ENCODE measurements at regions not wholly inside any gene's neighbourhood (a gene's known extent, or its start where the extent isn't known, plus 50 kb on each side); places are given as distances from the start of the nearest gene placed in this dataset.

- Histone ChIP-seq H3K4me1 (ENCODE audit: insufficient read depth, low read length) (no peaks in the 10 kb centered on the region), H3K27me3 (ENCODE audit: insufficient read depth, low read length) (no peaks in the 10 kb centered on the region), H2AFZ (ENCODE audit: low read depth, low read length) (no peak overlapping the region), H3K9me3 (ENCODE audit: low read length) (no peaks in the 10 kb centered on the region), H3K36me3 (ENCODE audit: insufficient read depth, low read length) (no peaks in the 10 kb centered on the region), H3K4me3 (ENCODE audit: low read length) (no peak overlapping the region)
Measured at GRCh38 chr4:44931720-44932119, 205.4 kb upstream of the GNPDA2 start.

GRCh38 chr4:44928785-44929184 lies 202.4 kb upstream of the GNPDA2 start:
- Histone ChIP-seq H3K9me3 (ENCODE audit: low read length) (no peaks in the 10 kb centered on the region), H3K36me3 (ENCODE audit: insufficient read depth, low read length) (no peaks in the 10 kb centered on the region), H2AFZ (ENCODE audit: low read depth, low read length) (no peak overlapping the region), H3K4me1 (ENCODE audit: insufficient read depth, low read length) (no peaks in the 10 kb centered on the region), H3K27me3 (ENCODE audit: insufficient read depth, low read length) (no peaks in the 10 kb centered on the region), H3K4me3 (ENCODE audit: low read length) (no peak overlapping the region)

GRCh38 chr4:44927399-44928380 lies 201.3 kb upstream of the GNPDA2 start:
- Histone ChIP-seq H3K27me3 (ENCODE audit: insufficient read depth, low read length) (no peaks in the 10 kb centered on the region), H3K36me3 (ENCODE audit: insufficient read depth, low read length) (no peaks in the 10 kb centered on the region), H3K9me3 (ENCODE audit: low read length) (no peaks in the 10 kb centered on the region), H3K4me1 (ENCODE audit: insufficient read depth, low read length) (no peaks in the 10 kb centered on the region), H2AFZ (ENCODE audit: low read depth, low read length) (no peak overlapping the region), H3K4me3 (ENCODE audit: low read length) (no peak overlapping the region)

- no peaks in the 10 kb centered on the region for H3K36me3 ChIP-seq (ENCODE audit: insufficient read depth, low read length)
- H3K27me3 ChIP-seq (ENCODE audit: insufficient read depth, low read length), result no peaks in the 10 kb centered on the region
- no peaks in the 10 kb centered on the region for H3K9me3 ChIP-seq (ENCODE audit: low read length)
- no peak overlapping the region for H2AFZ ChIP-seq (ENCODE audit: low read depth, low read length)
- H3K4me3 ChIP-seq (ENCODE audit: low read length), result no peak overlapping the region
- H3K4me1 ChIP-seq (ENCODE audit: insufficient read depth, low read length), result peaks cover 3% of the 10 kb centered on the region
Measured at GRCh38 chr4:44916411-44916810, 190.1 kb upstream of the GNPDA2 start.

DNA sequence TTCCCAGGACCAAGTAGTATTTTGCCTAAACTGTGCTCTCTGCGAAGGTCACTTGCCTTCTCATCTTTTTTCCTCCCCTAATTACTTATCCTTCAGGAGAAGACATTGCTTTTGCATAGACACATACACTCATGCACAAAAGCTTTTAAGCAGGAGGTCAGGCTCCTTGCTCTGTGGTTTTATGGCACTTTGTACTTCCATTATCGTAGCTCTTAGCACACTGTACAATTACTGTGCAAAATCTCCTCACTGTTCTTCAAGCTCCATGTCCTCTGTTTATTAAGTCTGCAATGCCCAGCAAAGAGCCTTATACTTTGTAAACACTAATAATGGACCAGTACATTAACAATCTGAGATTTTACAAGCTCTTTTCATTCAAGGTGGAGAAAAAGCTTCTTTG lies 188.4 kb upstream of the GNPDA2 start:
- peaks cover 3% of the 10 kb centered on the region for H3K4me1 ChIP-seq (ENCODE audit: insufficient read depth, low read length)
- H2AFZ ChIP-seq (ENCODE audit: low read depth, low read length), result no peak overlapping the region
- no peaks in the 10 kb centered on the region for H3K27me3 ChIP-seq (ENCODE audit: insufficient read depth, low read length)
- no peaks in the 10 kb centered on the region for H3K36me3 ChIP-seq (ENCODE audit: insufficient read depth, low read length)
- H3K4me3 ChIP-seq (ENCODE audit: low read length), result no peak overlapping the region
- H3K9me3 ChIP-seq (ENCODE audit: low read length), result no peaks in the 10 kb centered on the region

DNA sequence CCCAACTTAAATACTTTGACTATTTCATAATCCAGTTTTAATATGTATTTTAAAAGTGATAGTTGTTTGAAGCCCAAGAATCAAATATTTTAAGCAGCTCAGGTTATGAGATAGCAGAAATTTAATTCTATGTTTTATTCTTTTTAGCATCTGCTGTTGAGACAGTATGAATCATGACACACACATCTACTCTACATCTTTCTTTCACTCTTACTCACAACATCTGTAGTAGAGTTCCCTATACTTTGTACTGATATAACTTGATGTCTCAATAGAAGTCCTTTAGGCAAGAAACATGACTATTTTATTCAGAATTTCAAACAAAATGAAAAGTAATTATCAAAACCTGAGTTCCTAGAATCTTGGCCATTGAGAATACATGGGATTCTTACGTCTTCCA lies 187.9 kb upstream of the GNPDA2 start:
- Histone ChIP-seq H3K9me3 (ENCODE audit: low read length) (no peaks in the 10 kb centered on the region), H3K4me1 (ENCODE audit: insufficient read depth, low read length) (peaks cover 3% of the 10 kb centered on the region), H3K36me3 (ENCODE audit: insufficient read depth, low read length) (no peaks in the 10 kb centered on the region), H2AFZ (ENCODE audit: low read depth, low read length) (no peak overlapping the region), H3K27me3 (ENCODE audit: insufficient read depth, low read length) (no peaks in the 10 kb centered on the region), H3K4me3 (ENCODE audit: low read length) (no peak overlapping the region)

DNA sequence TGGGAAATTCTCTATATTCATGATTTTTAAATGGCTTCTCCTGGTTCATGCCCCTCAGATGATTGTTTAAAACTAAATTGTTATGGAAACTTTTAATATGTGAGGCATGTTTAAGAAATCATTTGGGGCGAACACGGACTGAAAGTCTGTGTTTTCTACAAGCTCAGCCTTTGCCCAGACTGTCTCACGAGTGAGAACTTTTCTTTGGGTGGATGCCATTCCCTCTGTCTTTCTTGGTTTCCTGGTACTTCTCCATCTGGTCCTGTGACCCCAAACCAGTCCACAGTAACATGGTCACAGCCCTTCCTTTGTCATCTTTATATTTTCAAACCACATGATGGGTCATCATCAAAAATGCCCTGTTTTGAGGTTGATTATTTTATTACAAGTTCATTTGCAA lies 186.6 kb upstream of the GNPDA2 start:
- Histone ChIP-seq H3K27me3 (ENCODE audit: insufficient read depth, low read length) (no peaks in the 10 kb centered on the region), H2AFZ (ENCODE audit: low read depth, low read length) (no peak overlapping the region), H3K9me3 (ENCODE audit: low read length) (no peaks in the 10 kb centered on the region), H3K4me3 (ENCODE audit: low read length) (no peak overlapping the region), H3K36me3 (ENCODE audit: insufficient read depth, low read length) (no peaks in the 10 kb centered on the region), H3K4me1 (ENCODE audit: insufficient read depth, low read length) (peaks cover 3% of the 10 kb centered on the region)

GRCh38 chr4:44908565-44908964 lies 182.2 kb upstream of the GNPDA2 start:
- H3K27me3 ChIP-seq (ENCODE audit: insufficient read depth, low read length), result no peaks in the 10 kb centered on the region
- H3K36me3 ChIP-seq (ENCODE audit: insufficient read depth, low read length), result no peaks in the 10 kb centered on the region
- no peaks in the 10 kb centered on the region for H3K9me3 ChIP-seq (ENCODE audit: low read length)
- no peak overlapping the region for H3K4me3 ChIP-seq (ENCODE audit: low read length)
- no peaks in the 10 kb centered on the region for H3K4me1 ChIP-seq (ENCODE audit: insufficient read depth, low read length)
- H2AFZ ChIP-seq (ENCODE audit: low read depth, low read length), result no peak overlapping the region

GRCh38 chr4:44872246-44872645 lies 145.9 kb upstream of the GNPDA2 start:
- Histone ChIP-seq H3K27me3 (ENCODE audit: insufficient read depth, low read length) (no peaks in the 10 kb centered on the region), H3K36me3 (ENCODE audit: insufficient read depth, low read length) (no peaks in the 10 kb centered on the region), H3K4me1 (ENCODE audit: insufficient read depth, low read length) (no peaks in the 10 kb centered on the region), H3K9me3 (ENCODE audit: low read length) (no peaks in the 10 kb centered on the region), H3K4me3 (ENCODE audit: low read length) (no peak overlapping the region), H2AFZ (ENCODE audit: low read depth, low read length) (no peak overlapping the region)

DNA sequence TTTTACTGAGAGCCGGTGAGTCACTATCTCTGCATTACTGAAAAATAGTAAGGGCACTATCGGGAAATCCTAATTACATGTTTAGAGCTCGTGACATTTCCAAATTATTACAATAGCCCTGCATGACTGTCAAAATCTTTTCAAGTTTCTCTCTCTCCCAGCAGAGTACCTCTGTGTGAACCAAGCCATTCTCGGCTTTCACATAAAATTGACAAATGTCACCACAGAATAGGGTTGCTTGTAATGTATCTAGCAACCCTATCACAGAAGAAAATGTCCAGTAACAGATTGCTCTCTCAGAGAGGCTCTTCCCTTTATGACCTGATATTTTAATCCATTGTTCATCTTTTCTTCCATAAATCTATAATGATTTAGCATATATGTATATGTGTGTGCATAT lies 144.8 kb upstream of the GNPDA2 start:
- Histone ChIP-seq H3K4me1 (ENCODE audit: insufficient read depth, low read length) (no peaks in the 10 kb centered on the region), H3K4me3 (ENCODE audit: low read length) (no peak overlapping the region), H2AFZ (ENCODE audit: low read depth, low read length) (no peak overlapping the region), H3K36me3 (ENCODE audit: insufficient read depth, low read length) (no peaks in the 10 kb centered on the region), H3K27me3 (ENCODE audit: insufficient read depth, low read length) (no peaks in the 10 kb centered on the region), H3K9me3 (ENCODE audit: low read length) (no peaks in the 10 kb centered on the region)

DNA sequence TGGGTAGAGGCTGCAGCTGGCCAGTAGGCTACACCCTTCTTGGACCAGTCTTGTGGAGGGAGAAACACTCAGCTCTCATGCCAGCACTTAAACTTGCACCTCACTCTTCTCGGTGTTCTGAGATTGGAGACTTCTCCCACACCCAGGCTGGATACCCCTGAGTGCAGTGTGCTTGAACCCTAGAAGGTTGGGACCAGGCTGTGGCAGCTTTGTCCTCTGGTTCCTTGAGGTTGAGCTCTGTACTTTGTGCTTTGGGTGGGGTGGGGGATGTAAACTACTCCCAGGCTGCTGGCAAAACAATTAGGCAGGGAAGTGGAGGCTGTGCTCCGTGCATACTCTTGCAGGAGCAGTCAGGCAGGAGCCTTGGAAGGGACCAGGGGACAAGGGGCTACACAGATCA lies 143.6 kb upstream of the GNPDA2 start:
- Histone ChIP-seq H3K4me1 (ENCODE audit: insufficient read depth, low read length) (no peaks in the 10 kb centered on the region), H3K4me3 (ENCODE audit: low read length) (no peak overlapping the region), H3K27me3 (ENCODE audit: insufficient read depth, low read length) (no peaks in the 10 kb centered on the region), H3K9me3 (ENCODE audit: low read length) (no peaks in the 10 kb centered on the region), H2AFZ (ENCODE audit: low read depth, low read length) (no peak overlapping the region), H3K36me3 (ENCODE audit: insufficient read depth, low read length) (no peaks in the 10 kb centered on the region)

DNA sequence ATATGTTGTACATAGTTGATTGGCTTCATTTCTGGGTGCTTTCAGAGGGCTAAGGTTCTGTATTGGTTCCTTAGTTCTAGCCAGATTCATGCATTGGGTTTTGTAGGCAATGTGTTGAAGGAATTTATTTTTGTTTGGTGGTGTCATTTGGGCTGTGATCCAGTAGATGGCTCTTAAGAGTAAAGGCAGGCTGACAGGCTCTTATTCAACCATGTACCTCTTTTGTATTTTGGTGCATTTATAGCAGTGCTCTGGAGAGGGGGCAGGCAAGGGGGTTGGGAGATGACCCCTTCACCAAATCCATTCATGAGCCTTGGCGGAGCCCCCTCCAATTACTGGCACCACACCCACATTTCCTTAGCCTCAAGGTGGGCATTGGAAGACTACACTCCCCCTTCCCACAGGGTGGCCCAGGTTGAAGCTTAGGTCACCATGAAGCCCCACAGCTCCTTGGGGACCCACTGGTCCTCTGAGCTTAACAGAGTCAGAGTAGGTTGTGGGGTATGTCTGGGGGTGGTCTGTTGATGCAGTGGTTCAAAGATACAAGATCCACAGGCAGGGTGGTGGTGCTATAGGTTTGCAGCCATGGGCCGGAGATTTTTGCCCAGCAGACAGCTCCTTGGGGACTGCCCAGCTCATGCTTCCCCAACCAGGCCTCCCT lies 143.0 kb upstream of the GNPDA2 start:
- no peak overlapping the region for H3K4me3 ChIP-seq (ENCODE audit: low read length)
- H3K36me3 ChIP-seq (ENCODE audit: insufficient read depth, low read length), result no peaks in the 10 kb centered on the region
- H3K27me3 ChIP-seq (ENCODE audit: insufficient read depth, low read length), result no peaks in the 10 kb centered on the region
- no peaks in the 10 kb centered on the region for H3K4me1 ChIP-seq (ENCODE audit: insufficient read depth, low read length)
- H3K9me3 ChIP-seq (ENCODE audit: low read length), result no peaks in the 10 kb centered on the region
- H2AFZ ChIP-seq (ENCODE audit: low read depth, low read length), result no peak overlapping the region

GRCh38 chr4:44861756-44862155 lies 135.4 kb upstream of the GNPDA2 start:
- no peaks in the 10 kb centered on the region for H3K4me1 ChIP-seq (ENCODE audit: insufficient read depth, low read length)
- H3K36me3 ChIP-seq (ENCODE audit: insufficient read depth, low read length), result no peaks in the 10 kb centered on the region
- no peak overlapping the region for H3K4me3 ChIP-seq (ENCODE audit: low read length)
- H3K27me3 ChIP-seq (ENCODE audit: insufficient read depth, low read length), result no peaks in the 10 kb centered on the region
- H2AFZ ChIP-seq (ENCODE audit: low read depth, low read length), result no peak overlapping the region
- H3K9me3 ChIP-seq (ENCODE audit: low read length), result no peaks in the 10 kb centered on the region
